GM19351 (cell line): ENCODE measurements at regions not wholly inside any gene's neighbourhood (a gene's known extent, or its start where the extent isn't known, plus 50 kb on each side); places are given as distances from the start of the nearest gene placed in this dataset.

Source experiments
- ATAC-seq: cut with Tn5 transposase; IDR thresholded peaks from one replicate; pipeline ENCODE4 v1.9.1; 2021; ENCODE audit warnings: mild to moderate bottlenecking, moderate library complexity; ENCODE audit not compliant: unreplicated experiment

- no peak for ATAC-seq
Observed at GRCh38 chr6:132934496-132934895, 120.1 kb downstream of the RPS12 start.

- no peak for ATAC-seq
Observed at GRCh38 chr6:132936646-132937045, 122.3 kb downstream of the RPS12 start.

GRCh38 chr6:132937466-132937906 is 123.1 kb downstream of the RPS12 start:
- ATAC-seq: no peak

- no peak for ATAC-seq
Observed at GRCh38 chr6:132948889-132949288, 134.5 kb downstream of the RPS12 start.

GRCh38 chr6:132950566-132950965 is 136.2 kb downstream of the RPS12 start:
- ATAC-seq: no peak

GRCh38 chr6:132952031-132952867 is 137.9 kb downstream of the RPS12 start:
- no peak for ATAC-seq

GRCh38 chr6:132952986-132953385 is 138.6 kb downstream of the RPS12 start:
- no peak for ATAC-seq

GRCh38 chr6:132954222-132954621 is 139.9 kb downstream of the RPS12 start:
- ATAC-seq: no peak

- no peak for ATAC-seq
Observed at GRCh38 chr6:132954936-132955335, 140.6 kb downstream of the RPS12 start.

- ATAC-seq: no peak
Observed at GRCh38 chr6:132959639-132960326, 145.4 kb downstream of the RPS12 start.

GRCh38 chr6:132960720-132961119 is 146.4 kb downstream of the RPS12 start:
- no peak for ATAC-seq

- ATAC-seq: no peak
Observed at GRCh38 chr6:132961122-132961521, 146.8 kb downstream of the RPS12 start.

GRCh38 chr6:132961610-132962009 is 147.2 kb downstream of the RPS12 start:
- peak; percentile 34 for ATAC-seq

- ATAC-seq: peak; percentile 74
Observed at GRCh38 chr6:132962936-132963868, 148.8 kb downstream of the RPS12 start.

GRCh38 chr6:132964101-132964867 is 149.9 kb downstream of the RPS12 start:
- ATAC-seq: peak; percentile 48

GRCh38 chr6:132964868-132965382 is 150.6 kb downstream of the RPS12 start:
- ATAC-seq: no peak

GRCh38 chr6:132967871-132968270 is 153.5 kb downstream of the RPS12 start:
- ATAC-seq: no peak

GRCh38 chr6:132968419-132968950 is 154.1 kb downstream of the RPS12 start:
- ATAC-seq: no peak

GRCh38 chr6:132969196-132969595 is 154.8 kb downstream of the RPS12 start:
- no peak for ATAC-seq

GRCh38 chr6:132971676-132972075 is 157.3 kb downstream of the RPS12 start:
- no peak for ATAC-seq
